SW480 (cell line): ENCODE measurements at regions not wholly inside any gene's neighbourhood (a gene's known extent, or its start where the extent isn't known, plus 50 kb on each side); places are given as distances from the start of the nearest gene placed in this dataset.

Experiments used
- DNase-seq: peaks from one replicate; pipeline ENCODE4 v3.0.0-alpha.2; 2016; ENCODE audit warnings: low spot score

- DNase-seq: no peak
These were observed 145.4 kb upstream of the C1orf174 start for GRCh38 chr1:4045397-4046010.

- DNase-seq: no peak
These were observed 146.9 kb upstream of the C1orf174 start for GRCh38 chr1:4046836-4047461.

DNA sequence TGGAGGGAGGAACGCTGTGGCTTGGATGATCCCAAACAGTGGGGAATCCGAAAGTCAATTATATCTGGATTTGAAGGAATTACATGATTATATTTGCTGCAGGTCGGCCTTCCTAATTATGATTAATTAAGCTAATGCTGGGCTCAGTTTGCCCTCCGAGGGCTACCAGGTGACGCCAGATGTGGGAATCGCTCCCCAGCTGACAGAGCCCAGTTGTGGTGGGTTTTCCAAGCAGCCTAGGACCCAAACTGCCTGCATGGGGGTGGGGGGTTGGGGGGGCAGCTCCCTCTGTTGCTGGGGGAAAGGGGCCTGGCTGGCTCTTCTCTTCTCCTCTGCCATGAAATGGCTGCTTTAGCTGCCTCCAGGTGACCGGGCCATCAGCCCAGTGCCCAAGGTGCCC is 147.6 kb upstream of the C1orf174 start:
- DNase-seq: no peak

DNA sequence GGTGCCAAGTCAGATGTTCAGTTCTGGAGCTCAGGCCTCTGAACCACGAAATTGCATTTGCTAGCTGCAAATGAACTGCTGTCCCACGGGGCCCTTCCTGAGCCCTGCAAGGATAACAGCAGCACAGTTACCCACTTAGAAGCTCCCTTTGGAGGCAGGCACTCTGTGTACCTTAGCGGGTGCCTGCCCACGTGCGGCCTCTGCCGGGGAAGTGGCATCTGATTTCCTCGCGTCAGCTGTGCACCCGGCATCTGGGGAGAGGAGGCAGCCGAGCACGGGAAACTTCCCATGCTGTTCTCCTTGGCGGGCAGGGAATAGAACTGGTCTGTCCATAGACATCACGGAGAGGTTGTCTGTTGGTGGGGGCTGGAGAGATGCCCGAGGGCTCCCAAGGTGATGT is 148.0 kb upstream of the C1orf174 start:
- no peak for DNase-seq

- no peak for DNase-seq
These were observed 148.8 kb upstream of the C1orf174 start for GRCh38 chr1:4048921-4049320.

DNA sequence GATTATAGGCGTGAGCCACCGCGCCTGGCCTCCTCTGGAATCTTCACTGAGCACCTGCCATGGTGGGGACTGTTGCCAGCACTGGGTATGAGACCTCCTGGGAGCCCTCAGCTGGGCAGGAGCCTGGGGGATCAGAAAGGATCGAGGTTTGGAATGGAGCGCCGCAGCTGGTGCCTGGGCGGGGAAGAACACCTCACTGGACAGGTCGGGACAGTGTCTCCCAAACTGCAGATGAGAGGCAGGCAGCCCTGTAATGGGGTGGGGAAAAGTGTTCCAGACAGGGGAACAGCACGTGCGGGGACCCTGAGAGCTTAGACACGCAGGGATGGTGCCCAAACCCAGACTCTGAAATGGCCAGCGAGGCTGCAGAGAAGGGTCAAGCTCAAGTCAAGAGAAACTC is 150.9 kb upstream of the C1orf174 start:
- no peak for DNase-seq

DNA sequence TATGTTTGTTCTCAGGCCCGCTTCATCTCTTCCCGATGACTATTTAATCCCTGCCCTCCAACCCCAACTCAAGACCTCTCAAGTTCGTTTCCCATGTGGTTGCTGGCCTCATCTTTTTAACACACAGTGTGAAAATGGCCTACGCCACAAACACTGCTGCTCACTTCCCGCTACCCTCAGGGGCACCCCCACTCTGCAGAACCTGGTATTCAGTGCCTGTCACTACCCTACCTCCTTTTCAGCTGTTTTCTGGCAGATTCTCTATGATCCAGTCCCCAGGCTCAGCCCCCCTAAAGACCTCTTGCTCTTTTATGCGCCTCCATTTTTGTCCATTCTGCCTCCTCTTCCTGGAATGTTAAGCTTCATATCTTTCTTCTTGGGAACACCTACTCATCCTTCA is 152.6 kb upstream of the C1orf174 start:
- no peak for DNase-seq

DNA sequence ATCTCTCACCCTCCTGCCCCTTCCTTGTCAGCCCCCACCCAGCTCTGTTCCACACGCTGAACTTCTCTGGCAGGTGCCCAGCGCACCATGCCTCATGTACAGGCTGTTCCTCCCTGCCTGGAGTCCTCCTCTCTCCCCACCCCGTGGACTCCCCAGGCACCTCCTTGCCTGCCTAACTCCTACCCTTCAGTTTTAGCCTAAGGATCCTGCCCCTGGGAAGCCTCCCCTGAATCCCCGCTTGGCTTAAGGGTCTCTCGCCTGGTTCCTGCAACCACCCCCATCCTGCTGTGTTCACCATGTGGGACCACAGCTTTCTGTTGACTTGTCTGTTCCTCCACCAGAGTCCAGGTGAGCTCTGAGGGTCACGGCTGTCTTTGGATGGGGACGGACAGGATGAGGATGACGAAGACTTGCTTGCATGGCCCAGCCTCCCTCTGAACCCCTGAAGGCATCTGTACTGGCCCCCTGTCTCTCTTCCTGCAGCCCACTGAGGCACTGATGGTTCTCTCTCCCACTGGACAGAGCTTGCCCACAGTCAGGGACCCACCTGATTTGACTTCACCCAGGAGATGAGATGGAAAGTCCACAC is 153.2 kb upstream of the C1orf174 start:
- no peak for DNase-seq

- DNase-seq: no peak
These were observed 153.7 kb upstream of the C1orf174 start for GRCh38 chr1:4053774-4054173.

DNA sequence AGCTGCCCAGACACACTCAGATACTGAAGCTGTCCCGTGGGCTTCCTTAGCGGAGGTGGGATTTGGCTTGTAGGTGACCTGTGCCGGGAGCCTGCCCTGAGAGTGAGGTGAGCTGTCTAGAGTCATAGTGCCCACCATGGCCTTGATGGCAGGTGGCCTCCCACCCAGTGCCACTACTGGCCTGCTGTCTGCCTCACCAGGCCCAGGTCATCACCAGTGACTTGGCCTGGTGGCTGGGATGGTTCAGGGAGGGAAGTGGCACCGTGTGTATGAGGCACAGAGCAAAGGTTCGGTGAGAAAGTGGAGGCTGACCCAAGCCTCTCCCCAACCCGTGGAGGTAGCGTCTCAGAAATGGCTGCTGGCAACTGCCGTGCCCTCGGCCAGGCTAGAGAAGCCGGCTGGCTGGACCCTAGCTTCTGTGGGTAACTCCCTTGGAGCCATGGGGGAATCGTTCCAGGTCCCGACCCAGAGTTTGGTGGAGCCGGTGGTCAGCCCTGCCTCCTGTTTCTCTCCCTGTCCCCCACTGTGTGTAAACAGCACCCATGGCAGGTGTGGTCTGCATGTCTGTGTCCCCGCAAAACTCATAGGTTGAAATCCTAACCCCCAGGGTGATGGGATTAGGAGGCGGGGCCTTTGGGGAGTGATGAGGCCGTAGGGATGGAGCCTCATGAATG is 155.4 kb upstream of the C1orf174 start:
- no peak for DNase-seq

DNA sequence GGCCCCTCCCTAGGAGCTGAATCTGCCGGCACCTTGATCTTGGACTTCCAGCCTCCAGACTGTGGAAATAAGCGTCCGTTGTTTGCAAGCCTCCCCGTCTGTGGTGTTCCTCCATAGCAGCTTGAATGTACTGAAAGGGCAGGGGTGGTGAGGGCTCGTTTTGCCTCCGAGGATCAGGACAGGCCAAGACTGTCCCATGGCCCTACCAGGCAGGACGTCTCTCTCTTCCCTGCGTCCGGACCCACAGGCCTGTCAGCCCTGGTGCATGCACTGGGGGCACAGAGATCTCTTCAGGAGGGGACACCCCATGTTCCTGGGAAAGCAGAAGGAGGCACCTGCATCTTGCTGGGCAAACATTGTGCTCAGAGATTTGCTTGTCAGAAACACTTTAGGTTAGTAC is 156.3 kb upstream of the C1orf174 start:
- DNase-seq: no peak

DNA sequence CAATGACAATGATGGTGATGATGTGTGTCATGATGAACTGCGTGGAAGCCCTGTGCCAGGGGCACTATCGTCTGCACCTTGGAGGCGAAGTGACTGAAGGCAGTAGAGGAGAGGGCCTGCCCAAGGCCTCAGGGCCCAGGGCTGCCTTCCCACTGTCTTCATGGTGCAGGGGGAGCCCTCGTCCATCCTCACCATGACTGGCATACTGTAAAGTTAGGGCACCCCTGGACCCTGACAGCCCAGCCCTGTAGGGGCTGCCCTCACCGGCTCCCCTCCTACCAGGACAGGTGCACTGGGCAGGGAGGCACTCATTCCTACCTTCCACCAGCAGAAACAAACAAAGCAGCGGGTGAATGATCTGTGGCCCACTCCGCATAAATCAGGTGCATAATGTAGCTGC is 156.9 kb upstream of the C1orf174 start:
- no peak for DNase-seq

DNA sequence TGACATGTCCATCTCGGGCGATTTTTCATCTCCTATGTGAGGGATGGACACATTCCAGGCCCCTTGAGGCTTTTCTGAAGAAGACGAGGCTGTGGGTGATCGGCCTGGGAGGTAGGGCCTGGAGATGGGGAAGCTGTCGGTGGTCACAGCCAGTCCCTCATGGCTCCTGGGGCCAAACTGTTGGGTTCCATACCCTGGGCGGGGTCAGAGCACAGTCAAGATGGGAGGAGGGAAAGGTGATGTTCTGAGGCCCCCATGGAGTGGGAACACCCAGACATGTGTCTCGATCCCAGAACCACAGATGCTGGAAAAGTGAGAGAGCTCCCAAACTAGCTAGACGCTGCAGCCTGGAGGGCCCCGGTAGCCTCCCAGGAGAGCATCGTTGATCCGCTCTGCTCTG is 157.5 kb upstream of the C1orf174 start:
- no peak for DNase-seq

DNA sequence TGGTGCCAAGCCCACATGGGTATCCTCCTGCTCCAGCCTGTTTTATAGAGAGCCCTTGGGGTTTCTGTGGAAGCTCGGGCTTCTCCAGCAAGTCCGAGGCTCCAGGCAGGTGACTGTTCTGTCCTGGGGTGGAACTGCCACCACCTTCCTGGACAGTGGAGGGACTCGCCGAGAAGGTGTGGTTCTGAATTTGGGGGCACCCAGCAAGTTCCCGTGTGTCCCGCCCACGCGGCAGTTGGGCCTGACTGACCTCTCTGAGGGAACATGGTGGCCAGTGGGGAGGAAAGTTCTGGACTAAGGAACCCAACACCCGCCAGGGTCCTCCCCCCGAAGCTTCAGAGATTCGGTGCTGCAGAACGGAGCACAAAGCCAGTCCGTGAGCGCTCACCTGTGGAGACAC is 158.1 kb upstream of the C1orf174 start:
- DNase-seq: no peak

- no peak for DNase-seq
These were observed 158.6 kb upstream of the C1orf174 start for GRCh38 chr1:4058706-4059105.

- no peak for DNase-seq
These were observed 159.2 kb upstream of the C1orf174 start for GRCh38 chr1:4059270-4059669.

DNA sequence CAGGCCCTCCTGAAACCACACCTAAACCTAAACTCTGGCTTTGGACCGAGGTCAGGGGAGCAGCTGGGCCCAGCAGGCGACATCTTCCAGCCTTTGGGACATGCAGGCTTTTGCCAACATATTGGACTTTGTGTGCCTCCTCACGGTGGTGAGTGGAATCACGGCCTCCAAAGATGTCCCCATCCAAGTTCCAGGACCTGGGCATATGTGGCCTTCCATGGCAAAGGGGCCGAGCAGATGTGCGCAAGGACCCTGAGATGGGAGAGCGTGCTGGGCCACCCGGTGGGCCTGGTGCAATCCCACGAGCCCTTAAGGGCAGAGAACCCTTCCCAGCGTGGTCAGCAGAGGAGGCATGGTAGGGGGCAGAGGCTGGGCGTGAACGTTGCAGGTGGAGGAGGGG is 160.8 kb upstream of the C1orf174 start:
- no peak for DNase-seq

- no peak for DNase-seq
These were observed 161.5 kb upstream of the C1orf174 start for GRCh38 chr1:4061521-4062031.

- DNase-seq: no peak
These were observed 162.0 kb upstream of the C1orf174 start for GRCh38 chr1:4062041-4062440.

- no peak for DNase-seq
These were observed 162.5 kb upstream of the C1orf174 start for GRCh38 chr1:4062560-4062959.

DNA sequence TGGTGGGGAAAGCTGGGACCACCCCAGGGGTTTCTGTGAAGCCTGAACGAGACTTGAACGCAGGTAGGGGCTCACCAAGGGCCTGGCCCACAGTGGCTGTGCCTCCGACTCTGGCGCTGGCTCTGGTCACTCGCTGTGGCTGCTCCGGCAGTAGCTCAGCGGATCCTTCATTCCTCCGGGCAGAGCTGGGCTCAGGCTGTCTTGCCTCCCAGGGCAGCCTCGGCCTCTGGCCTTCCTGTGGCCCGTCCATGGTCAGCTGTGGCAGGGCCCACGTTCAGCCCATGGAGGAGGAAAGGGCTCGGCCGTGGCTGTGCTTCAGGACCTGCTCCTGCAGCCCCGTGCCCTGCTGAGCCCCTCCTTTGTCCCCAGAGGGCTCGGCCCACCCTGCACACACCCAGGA is 162.9 kb upstream of the C1orf174 start:
- no peak for DNase-seq

DNA sequence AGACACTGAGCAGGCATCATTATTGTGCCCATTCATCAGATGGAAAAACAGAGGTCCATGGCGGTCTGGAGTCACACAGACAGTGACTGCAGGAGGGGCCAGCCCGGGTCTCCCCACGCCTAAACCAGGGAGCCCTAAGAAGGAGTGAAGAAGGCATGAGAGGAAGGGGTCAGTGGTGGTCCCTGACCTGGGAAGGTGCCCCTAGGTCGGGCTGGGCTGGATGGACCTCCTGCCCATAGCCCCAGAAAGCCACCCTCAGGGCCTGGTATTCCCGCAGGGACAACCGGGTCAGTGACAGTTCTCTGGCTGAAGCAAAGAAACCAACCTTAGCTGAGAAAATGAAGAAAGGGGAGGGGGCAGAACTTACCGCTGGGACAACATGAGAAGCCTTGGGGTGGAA is 163.4 kb upstream of the C1orf174 start:
- DNase-seq: no peak
